GM12878 (cell line): ENCODE measurements at regions not wholly inside any gene's neighbourhood (a gene's known extent, or its start where the extent isn't known, plus 50 kb on each side); places are given as distances from the start of the nearest gene placed in this dataset.

Experiments used
- ATAC-seq: fragments of 200-7000 bp; cut with Tn5 transposase; 3 replicates; pipeline ENCODE4 v1.9.1; 2020; ENCODE audit warnings: mild to moderate bottlenecking, moderate library complexity
- BruUV-seq: library from RNA; stranded (reverse); fragments of 400-500 nt; replicated peaks from 2 replicates; lab custom pipeline; 2021; lab: Mats Ljungman, UMichigan
- CTCF ChIA-PET: fragments of 300-600 bp; sonication (Branson Sonifier 250); formaldehyde crosslinking; extraction: SDS; loops from one replicate; lab custom pipeline; 2021; ENCODE audit warnings: inconsistent platforms; lab: Yijun Ruan, JAX
- POLR2A ChIA-PET: fragments of 350-600 bp; formaldehyde crosslinking; extraction: SDS; loops from one replicate; lab custom pipeline; 2021; ENCODE audit warnings: inconsistent platforms; lab: Charles Lee
- RAD21 ChIA-PET: fragments of 300-600 bp; sonication (Branson Sonifier 250); formaldehyde crosslinking; loops from one replicate; lab custom pipeline; 2023; ENCODE audit warnings: antibody characterized with exemption; ENCODE audit not compliant: unreplicated experiment; lab: Charles Lee
- SMC1A ChIA-PET: fragments of 300-600 bp; sonication (Branson Sonifier 250); formaldehyde crosslinking; loops from one replicate; lab custom pipeline; 2023; ENCODE audit not compliant: unreplicated experiment, uncharacterized antibody; lab: Charles Lee
- DNase-seq: peaks from one replicate; pipeline ENCODE4 v3.0.0-alpha.2; 2011; ENCODE audit warnings: low read depth, low spot score
- FAIRE-seq: peaks from 3 replicates; lab custom pipeline; 2011; peaks lifted over from hg19 to GRCh38; lab: Jason Lieb, UNC
- H2AFZ ChIP-seq: 2 replicates; pipeline ENCODE4 v1.6.0; 2011; ENCODE audit warnings: low read depth, low read length, control low read depth; ENCODE audit not compliant: control insufficient read depth
- H3K27ac ChIP-seq: 2 replicates; pipeline ENCODE4 v1.5.1; 2011; ENCODE audit warnings: control low read depth; ENCODE audit not compliant: control insufficient read depth, insufficient read depth
- H3K27me3 ChIP-seq, 2 experiments: replicated peaks in 1 of 2; 2 replicates each; pipeline versions ENCODE4 v1.6.0 to v1.6.1; 2011; ENCODE audit warnings: low read length in 1 of 2; ENCODE audit not compliant: control insufficient read depth in 2 of 2, insufficient read depth in 2 of 2
- H3K36me3 ChIP-seq, 2 experiments: 2 replicates each; pipeline ENCODE4 v1.5.1; 2011; ENCODE audit warnings: low read length in 1 of 2; ENCODE audit not compliant: control insufficient read depth in 2 of 2, insufficient read depth in 2 of 2
- H3K4me1 ChIP-seq: 2 replicates; pipeline ENCODE4 v1.6.1; 2011; ENCODE audit warnings: mild to moderate bottlenecking, low read length, moderate library complexity, mixed read lengths; ENCODE audit not compliant: control insufficient read depth, insufficient read depth
- H3K4me2 ChIP-seq: 2 replicates; pipeline ENCODE4 v1.6.0; 2011; ENCODE audit warnings: control low read depth; ENCODE audit not compliant: control insufficient read depth, insufficient read depth
- H3K4me3 ChIP-seq: fragments of 200-600 bp; sonication (generic); 2 replicates; pipeline ENCODE4 v1.5.1; 2016
- H3K79me2 ChIP-seq: 2 replicates; pipeline ENCODE4 v1.6.0; 2011; ENCODE audit warnings: low read length; ENCODE audit not compliant: control insufficient read depth, insufficient read depth
- H3K9ac ChIP-seq: 2 replicates; pipeline ENCODE4 v1.8.0; 2011; ENCODE audit warnings: low read length, control low read depth, mixed read lengths; ENCODE audit not compliant: control insufficient read depth, insufficient read depth
- H3K9me3 ChIP-seq: replicated peaks from 3 replicates; pipeline ENCODE4 v1.5.1; 2011; ENCODE audit warnings: mild to moderate bottlenecking, low read length; ENCODE audit not compliant: control insufficient read depth, insufficient read depth
- H4K20me1 ChIP-seq: 2 replicates; pipeline ENCODE4 v1.6.0; 2011; ENCODE audit not compliant: control insufficient read depth, insufficient read depth
- ATF3 ChIP-seq: IDR thresholded peaks from 2 replicates; pipeline ENCODE4 v1.6.1; 2011; ENCODE audit warnings: low read depth, mild to moderate bottlenecking, low read length, moderate library complexity, borderline replicate concordance; ENCODE audit errors: extremely low read depth
- BACH1 ChIP-seq: fragments of 450-650 bp; IDR thresholded peaks from 2 replicates; pipeline ENCODE4 v1.6.1; 2017; ENCODE audit warnings: mild to moderate bottlenecking, borderline replicate concordance
- BCL3 ChIP-seq: IDR thresholded peaks from 2 replicates; pipeline ENCODE4 v1.6.1; 2011; ENCODE audit warnings: borderline replicate concordance, low read depth, mild to moderate bottlenecking, moderate library complexity, low read length; ENCODE audit not compliant: insufficient read depth, poor library complexity, severe bottlenecking
- CBX3 ChIP-seq: fragments of 200-600 bp; sonication (generic); IDR thresholded peaks from 2 replicates; pipeline ENCODE4 v1.6.1; 2016; ENCODE audit warnings: low read depth, borderline replicate concordance
- E2F8 ChIP-seq: fragments of 450-650 bp; IDR thresholded peaks from 2 replicates; pipeline ENCODE4 v1.6.1; 2018; ENCODE audit warnings: mild to moderate bottlenecking, low read depth, moderate library complexity; ENCODE audit not compliant: partially characterized antibody
- ESRRA ChIP-seq: IDR thresholded peaks from 2 replicates; pipeline ENCODE4 v1.6.1; 2012; ENCODE audit warnings: mild to moderate bottlenecking, low read length, improper control_type of control experiment
- NR2C1 ChIP-seq: fragments of 450-650 bp; IDR thresholded peaks from 2 replicates; pipeline ENCODE4 v1.6.1; 2017; ENCODE audit warnings: antibody characterized with exemption, mild to moderate bottlenecking, moderate library complexity
- NRF1 ChIP-seq: conservative IDR thresholded peaks from 2 replicates; pipeline ENCODE4 v1.6.1; 2011; ENCODE audit warnings: mild to moderate bottlenecking, low read depth, low read length, improper control_type of control experiment
- RFX5 ChIP-seq: IDR thresholded peaks from 2 replicates; pipeline ENCODE4 v1.6.1; 2011; ENCODE audit warnings: low read depth, low read length, improper control_type of control experiment
- RUNX3 ChIP-seq: IDR thresholded peaks from 2 replicates; pipeline ENCODE4 v1.6.1; 2012; ENCODE audit warnings: low read length, inconsistent platforms
- TCF7 ChIP-seq: IDR thresholded peaks from 2 replicates; pipeline ENCODE4 v1.6.1; 2014; ENCODE audit warnings: antibody characterized with exemption, borderline replicate concordance
- ZBTB33 ChIP-seq: fragments of 450-650 bp; IDR thresholded peaks from 2 replicates; pipeline ENCODE4 v1.6.1; 2017; ENCODE audit warnings: mild to moderate bottlenecking
- WGBS: methylation state at CpG from one replicate; pipeline ENCODE4 v1.1.6; 2016; ENCODE audit warnings: low lambda C conversion rate; ENCODE audit not compliant: insufficient replicate concordance, insufficient coverage; ENCODE audit errors: missing lambda C conversion rate; 5-methylcytosine and 5-hydroxymethylcytosine counted together
- in situ Hi-C: fragments of 300-500 bp; cut with MboI; formaldehyde crosslinking; loops from 9 replicates; pipeline ENCODE4 v1.14.3; 2018; ENCODE audit warnings: mixed read lengths
- intact Hi-C: fragments of 100-400 bp; cut with micrococcal nuclease; formaldehyde crosslinking; loops from one replicate; pipeline ENCODE4 v1.14.2; 2022; ENCODE audit not compliant: unreplicated experiment

- no peak for FAIRE-seq
These were observed 780.2 kb downstream of the BRD1 start for GRCh38 chr22:49047447-49047846.

More at GRCh38 chr22:49047447-49047846, 780.2 kb downstream of the BRD1 start:
- Histone ChIP-seq H3K4me3 (no peak overlapping the region), H4K20me1 (no peaks in the 10 kb centered on the region), H3K79me2 (no peaks in the 10 kb centered on the region), H2AFZ (no peak overlapping the region), H3K9ac (no peak overlapping the region), H3K9me3 (no peaks in the 10 kb centered on the region; the same call in 2 of the 3 replicates), H3K36me3 (no peaks in the 10 kb centered on the region), H3K27me3 (no peaks in the 10 kb centered on the region), H3K4me2 (no peak overlapping the region), H3K4me1 (no peaks in the 10 kb centered on the region), H3K27ac (no peak overlapping the region)
- intact Hi-C loops (no loop called here), in situ Hi-C loops (no loop called here)
- no TSS peak for BruUV-seq
- SMC1A ChIA-PET = no interaction called here
- no peak for DNase-seq
- POLR2A ChIA-PET = no interaction called here
- CTCF ChIA-PET = no interaction called here
- WGBS = 20% methylated on average over 5 of the region's 5 CpGs
- RAD21 ChIA-PET = no interaction called here
- TF ChIP-seq TCF7 = no peak
- no peak for TF ChIP-seq ESRRA
- TF ChIP-seq CBX3 = no peak
- no peak for TF ChIP-seq E2F8
- no peak for TF ChIP-seq NRF1
- no peak for TF ChIP-seq ATF3
- TF ChIP-seq RFX5 = no peak
- TF ChIP-seq ZBTB33 = no peak
- no peak for TF ChIP-seq RUNX3
- TF ChIP-seq BACH1 = no peak
- no peak for TF ChIP-seq NR2C1
- TF ChIP-seq BCL3 = no peak
- no peak for ATAC-seq
